Ammon's horn (tissue), 1 donor: ENCODE measurements at regions not wholly inside any gene's neighbourhood (a gene's known extent, or its start where the extent isn't known, plus 50 kb on each side); places are given as distances from the start of the nearest gene placed in this dataset.

Experiments
- DNase-seq: peaks from one replicate; pipeline ENCODE4 v3.0.0-alpha.2; 2016; ENCODE audit warnings: low spot score

- DNase-seq = no peak
Observed at GRCh38 chr15:35161694-35162093, 76.6 kb upstream of the NANOGP8 start.

GRCh38 chr15:35159170-35159569 is 74.1 kb upstream of the NANOGP8 start:
- no peak for DNase-seq

- no peak for DNase-seq
Observed at GRCh38 chr15:35151782-35152181, 66.7 kb upstream of the NANOGP8 start.

- no peak for DNase-seq
Observed at GRCh38 chr15:35151381-35151780, 66.3 kb upstream of the NANOGP8 start.

GRCh38 chr15:35150361-35150760 is 65.3 kb upstream of the NANOGP8 start:
- no peak for DNase-seq

GRCh38 chr15:35145336-35145735 is 60.2 kb upstream of the NANOGP8 start:
- DNase-seq = peak; percentile 7

- no peak for DNase-seq
Observed at GRCh38 chr15:35142578-35142977, 57.5 kb upstream of the NANOGP8 start.

GRCh38 chr15:35141743-35142471 is 56.8 kb upstream of the NANOGP8 start:
- DNase-seq = no peak

- peak; percentile 6 for DNase-seq
Observed at GRCh38 chr15:35139822-35140221, 54.7 kb upstream of the NANOGP8 start.

- no peak for DNase-seq
Observed at GRCh38 chr15:35137190-35137574, 52.1 kb upstream of the NANOGP8 start.

- no peak for DNase-seq
Observed at GRCh38 chr15:35136321-35137189, 51.5 kb upstream of the NANOGP8 start.
